ENCODE measurements at regions not wholly inside any gene's neighbourhood (a gene's known extent, or its start where the extent isn't known, plus 50 kb on each side); places are given as distances from the start of the nearest gene placed in this dataset.

GRCh38 chr18:78766651-78767533 lies 212.7 kb upstream of the SALL3 start:
- Histone ChIP-seq H3K4me2 (ENCODE audit: low read length) (no peak overlapping the region), H3F3A (ENCODE audit: control insufficient read depth, insufficient read depth) (no peaks in the 10 kb centered on the region), H3K79me2 (ENCODE audit: control insufficient read depth, low read length) (no peaks in the 10 kb centered on the region), H3K27me3 (ENCODE audit: control insufficient read depth, low read length) (no peaks in the 10 kb centered on the region), H3K36me3 (ENCODE audit: control insufficient read depth, low read length) (no peaks in the 10 kb centered on the region), H3K9me2 (replicated peaks; ENCODE audit: control insufficient read depth, low read length) (no peaks in the 10 kb centered on the region), H3K9me3 (ENCODE audit: control insufficient read depth, insufficient read depth, low read length) (no peaks in the 10 kb centered on the region), H3K27ac (ENCODE audit: low read depth, low read length) (no peak overlapping the region), H3K4me1 (ENCODE audit: control insufficient read depth, low read length) (no peaks in the 10 kb centered on the region), H4K20me1 (ENCODE audit: control insufficient read depth, insufficient read depth, low read depth, low read length) (no peaks in the 10 kb centered on the region), H3K4me3 (ENCODE audit: low read length) (no peak overlapping the region)
- TF ChIP-seq CTCF (IDR thresholded peaks at IDR 0.05; ENCODE audit: low read depth, low read length, poor library complexity, severe bottlenecking) (no peak), EZH2phosphoT487 (IDR thresholded peaks at IDR 0.05; ENCODE audit: borderline replicate concordance, low read length) (no peak)

GRCh38 chr18:78767648-78768071 lies 212.0 kb upstream of the SALL3 start:
- Histone ChIP-seq H3K4me3 (ENCODE audit: low read length) (no peak overlapping the region), H3K27ac (ENCODE audit: low read depth, low read length) (no peak overlapping the region), H3K9me3 (ENCODE audit: control insufficient read depth, insufficient read depth, low read length) (no peaks in the 10 kb centered on the region), H3K9me2 (replicated peaks; ENCODE audit: control insufficient read depth, low read length) (no peaks in the 10 kb centered on the region), H3K36me3 (ENCODE audit: control insufficient read depth, low read length) (no peaks in the 10 kb centered on the region), H3K4me2 (ENCODE audit: low read length) (no peak overlapping the region), H3K4me1 (ENCODE audit: control insufficient read depth, low read length) (no peaks in the 10 kb centered on the region), H4K20me1 (ENCODE audit: control insufficient read depth, insufficient read depth, low read depth, low read length) (no peaks in the 10 kb centered on the region), H3F3A (ENCODE audit: control insufficient read depth, insufficient read depth) (no peaks in the 10 kb centered on the region), H3K27me3 (ENCODE audit: control insufficient read depth, low read length) (no peaks in the 10 kb centered on the region), H3K79me2 (ENCODE audit: control insufficient read depth, low read length) (no peaks in the 10 kb centered on the region)
- TF ChIP-seq EZH2phosphoT487 (IDR thresholded peaks at IDR 0.05; ENCODE audit: borderline replicate concordance, low read length) (no peak), CTCF (IDR thresholded peaks at IDR 0.05; ENCODE audit: low read depth, low read length, poor library complexity, severe bottlenecking) (no peak)

DNA sequence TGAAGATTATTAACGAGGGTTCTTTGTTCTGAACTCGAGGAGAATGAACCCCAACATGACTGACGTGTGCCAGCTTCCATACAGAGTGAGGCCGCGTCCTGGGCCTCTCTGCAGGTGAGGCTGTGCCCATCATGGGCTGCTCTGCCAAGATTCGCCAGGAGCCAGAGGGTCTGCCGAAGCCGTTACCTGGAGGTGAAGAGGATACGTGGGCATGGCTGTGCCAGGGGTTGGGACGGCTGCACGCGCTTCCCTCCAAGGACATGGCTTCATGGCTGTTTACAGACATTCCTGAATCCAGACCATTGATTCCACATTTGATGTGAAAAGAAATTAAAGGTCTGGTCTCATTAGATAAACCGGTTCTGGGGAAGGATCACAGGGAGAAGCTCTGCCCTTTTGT lies 211.4 kb upstream of the SALL3 start:
- Histone ChIP-seq H3K9me2 (replicated peaks; ENCODE audit: control insufficient read depth, low read length) (no peaks in the 10 kb centered on the region), H3K4me1 (ENCODE audit: control insufficient read depth, low read length) (no peaks in the 10 kb centered on the region), H3K27me3 (ENCODE audit: control insufficient read depth, low read length) (no peaks in the 10 kb centered on the region), H3F3A (ENCODE audit: control insufficient read depth, insufficient read depth) (no peaks in the 10 kb centered on the region), H3K27ac (ENCODE audit: low read depth, low read length) (no peak overlapping the region), H4K20me1 (ENCODE audit: control insufficient read depth, insufficient read depth, low read depth, low read length) (no peaks in the 10 kb centered on the region), H3K79me2 (ENCODE audit: control insufficient read depth, low read length) (no peaks in the 10 kb centered on the region), H3K36me3 (ENCODE audit: control insufficient read depth, low read length) (no peaks in the 10 kb centered on the region), H3K9me3 (ENCODE audit: control insufficient read depth, insufficient read depth, low read length) (no peaks in the 10 kb centered on the region), H3K4me2 (ENCODE audit: low read length) (no peak overlapping the region), H3K4me3 (ENCODE audit: low read length) (no peak overlapping the region)
- TF ChIP-seq EZH2phosphoT487 (IDR thresholded peaks at IDR 0.05; ENCODE audit: borderline replicate concordance, low read length) (no peak), CTCF (IDR thresholded peaks at IDR 0.05; ENCODE audit: low read depth, low read length, poor library complexity, severe bottlenecking) (no peak)
